SH-SY5Y (cell line): ENCODE measurements at regions not wholly inside any gene's neighbourhood (a gene's known extent, or its start where the extent isn't known, plus 50 kb on each side); places are given as distances from the start of the nearest gene placed in this dataset.

Source experiments
- GATA2 ChIP-seq: IDR thresholded peaks from 2 replicates; pipeline ENCODE4 v1.6.1; 2011; ENCODE audit warnings: mild to moderate bottlenecking, low read depth, low read length
- GATA3 ChIP-seq: IDR thresholded peaks from 2 replicates; pipeline ENCODE4 v1.6.1; 2011; ENCODE audit warnings: low read depth, mild to moderate bottlenecking, low read length, moderate library complexity

DNA sequence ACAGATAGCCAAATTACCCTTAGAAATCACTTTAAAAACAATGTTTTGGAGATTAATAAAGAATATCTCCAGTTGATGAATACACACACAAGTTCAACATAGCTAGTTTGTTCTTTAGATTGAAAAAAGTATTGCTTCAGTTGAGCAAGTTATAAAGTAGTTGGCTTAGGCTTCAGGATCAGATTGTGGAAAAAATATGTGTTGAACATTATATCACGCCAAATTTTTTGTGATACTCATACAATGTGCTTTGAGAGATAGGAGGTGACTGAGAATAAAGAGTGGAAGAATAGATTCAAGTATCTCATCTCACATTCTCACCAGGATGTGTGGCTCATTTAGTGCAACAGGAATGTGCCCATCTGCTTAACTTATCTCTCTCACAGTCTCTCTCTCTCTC is 553.3 kb downstream of the HTR7 start:
- TF ChIP-seq GATA3 (no peak), GATA2 (no peak)
